Endothelial cell of umbilical vein (primary cell): ENCODE measurements at regions not wholly inside any gene's neighbourhood (a gene's known extent, or its start where the extent isn't known, plus 50 kb on each side); places are given as distances from the start of the nearest gene placed in this dataset.

Experiments used
- BruUV-seq: library from RNA; stranded (reverse); fragments of 400-500 nt; replicated peaks from 2 replicates; lab custom pipeline; 2021; lab: Mats Ljungman, UMichigan
- CTCF ChIA-PET: fragments of 300-600, 350-600 bp; sonication (Branson Sonifier 250); formaldehyde crosslinking; loops from one replicate; lab custom pipeline; 2021; ENCODE audit warnings: antibody characterized with exemption, inconsistent platforms; lab: Charles Lee
- POLR2A ChIA-PET: fragments of 300-600, 350-600 bp; sonication (Branson Sonifier 250); formaldehyde crosslinking; loops from one replicate; lab custom pipeline; 2021; ENCODE audit warnings: antibody characterized with exemption, inconsistent platforms; lab: Charles Lee
- DNase-seq: peaks from one replicate; pipeline ENCODE4 v3.0.0-alpha.2; 2011; ENCODE audit warnings: low read depth, low spot score
- FAIRE-seq: peaks from 2 replicates; lab custom pipeline; 2011; peaks lifted over from hg19 to GRCh38; lab: Jason Lieb, UNC
- H2AFZ ChIP-seq: 2 replicates; pipeline ENCODE4 v1.6.0; 2012; ENCODE audit warnings: low read depth, low read length, control low read depth, inconsistent platforms
- H3K27ac ChIP-seq: 2 replicates; pipeline ENCODE4 v1.5.1; 2011; ENCODE audit warnings: low read depth, mild to moderate bottlenecking, control low read depth, low read length, moderate library complexity; ENCODE audit not compliant: insufficient read depth
- H3K27me3 ChIP-seq, 2 experiments: 2 replicates each; pipeline versions ENCODE4 v1.6.0 to v1.6.1; 2011; ENCODE audit warnings: low read length in 2 of 2, mixed read lengths in 1 of 2; ENCODE audit not compliant: control insufficient read depth in 2 of 2, insufficient read depth in 2 of 2
- H3K36me3 ChIP-seq, 2 experiments: 2 replicates in 1 of 2; 3 replicates in 1 of 2; pipeline ENCODE4 v1.5.1; 2011; ENCODE audit warnings: low read length in 2 of 2, mild to moderate bottlenecking in 1 of 2, moderate library complexity in 1 of 2; ENCODE audit not compliant: control insufficient read depth in 2 of 2, insufficient read depth in 2 of 2; ENCODE audit errors: extremely low read depth in 1 of 2
- H3K4me1 ChIP-seq: 3 replicates; pipeline ENCODE4 v1.5.1; 2011; ENCODE audit warnings: mild to moderate bottlenecking, low read length; ENCODE audit not compliant: control insufficient read depth, insufficient read depth; ENCODE audit errors: extremely low read depth
- H3K4me2 ChIP-seq: 2 replicates; pipeline ENCODE4 v1.6.1; 2011; ENCODE audit warnings: low read length, control low read depth, mixed read lengths; ENCODE audit not compliant: insufficient read depth
- H3K4me3 ChIP-seq, 3 experiments: fragments of 200-600 bp in 1 of 3; sonication (generic), shearing (Covaris generic) in 1 of 3; replicated peaks in 1 of 3; 2 replicates each; pipeline ENCODE4 v1.5.1; 2011 to 2016; ENCODE audit warnings: control low read depth in 3 of 3, low read length in 3 of 3, mild to moderate bottlenecking in 2 of 3, inconsistent platforms in 1 of 3, low read depth in 1 of 3, moderate library complexity in 1 of 3; ENCODE audit not compliant: insufficient read depth in 1 of 3
- H3K79me2 ChIP-seq: 2 replicates; pipeline ENCODE4 v1.6.0; 2012; ENCODE audit warnings: low read length, inconsistent platforms; ENCODE audit not compliant: control insufficient read depth, insufficient read depth
- H3K9ac ChIP-seq: replicated peaks from 2 replicates; pipeline ENCODE3; 2011; ENCODE audit warnings: low read length, control low read depth; ENCODE audit not compliant: insufficient read depth; ENCODE audit errors: extremely low read depth
- H3K9me1 ChIP-seq: replicated peaks from 3 replicates; pipeline ENCODE4 v1.6.0; 2011; ENCODE audit warnings: mild to moderate bottlenecking, low read length; ENCODE audit not compliant: control insufficient read depth, insufficient read depth; ENCODE audit errors: extremely low read depth
- H3K9me3 ChIP-seq: replicated peaks from 2 replicates; pipeline ENCODE4 v1.5.1; 2012; ENCODE audit warnings: low read length, inconsistent platforms; ENCODE audit not compliant: control insufficient read depth, insufficient read depth
- H4K20me1 ChIP-seq: replicated peaks from 2 replicates; pipeline ENCODE3; 2011; ENCODE audit warnings: mild to moderate bottlenecking, low read length; ENCODE audit not compliant: control insufficient read depth, insufficient read depth; ENCODE audit errors: extremely low read depth
- CTCF ChIP-seq, 2 donors: IDR thresholded peaks; 1 replicate in 1 of 2; 2 replicates in 1 of 2; pipeline ENCODE4 v1.5.1; 2011; ENCODE audit warnings: low read length in 2 of 2, mild to moderate bottlenecking in 2 of 2, moderate library complexity in 2 of 2, control low read depth in 1 of 2, inconsistent platforms in 1 of 2, low read depth in 1 of 2; ENCODE audit not compliant: insufficient read depth in 1 of 2; ENCODE audit errors: extremely low read depth in 1 of 2
- EZH2 ChIP-seq: IDR thresholded peaks from 2 replicates; pipeline ENCODE4 v1.6.1; 2012; ENCODE audit warnings: borderline replicate concordance, low read depth, mild to moderate bottlenecking, moderate library complexity, low read length, inconsistent platforms; ENCODE audit not compliant: severe bottlenecking
- FOS ChIP-seq: IDR thresholded peaks from 2 replicates; pipeline ENCODE4 v1.6.1; 2011; ENCODE audit warnings: mild to moderate bottlenecking, low read length, moderate library complexity, borderline replicate concordance; ENCODE audit not compliant: insufficient read depth
- GATA2 ChIP-seq: IDR thresholded peaks from 2 replicates; pipeline ENCODE4 v1.7.0; 2011; ENCODE audit warnings: low read depth, mild to moderate bottlenecking, moderate library complexity, mixed read lengths, low read length; ENCODE audit not compliant: insufficient read length, insufficient read depth
- JUN ChIP-seq: IDR thresholded peaks from 2 replicates; pipeline ENCODE4 v1.6.1; 2011; ENCODE audit warnings: borderline replicate concordance, low read depth; ENCODE audit not compliant: insufficient read length, insufficient read depth
- MYC ChIP-seq: IDR thresholded peaks from one replicate; pipeline ENCODE4 v1.6.1; 2011; ENCODE audit warnings: mild to moderate bottlenecking, low read depth, low read length
- POLR2A ChIP-seq: IDR thresholded peaks from 2 replicates; pipeline ENCODE4 v1.6.1; 2012; ENCODE audit warnings: low read depth, mild to moderate bottlenecking, control low read depth, low read length
- POLR2AphosphoS5 ChIP-seq: IDR thresholded peaks from 2 replicates; pipeline ENCODE4 v1.6.1; 2012; ENCODE audit warnings: low read depth, mild to moderate bottlenecking, control low read depth, low read length, moderate library complexity; ENCODE audit not compliant: insufficient read depth
- dilution Hi-C: fragments of 300-500 bp; cut with MboI; formaldehyde crosslinking; loops from one replicate; pipeline ENCODE4 v1.15.0; 2019; ENCODE audit warnings: low sequenced_read_pairs; ENCODE audit not compliant: extremely low pct_ligation_motif_present
- intact Hi-C: fragments of 100-400 bp; cut with micrococcal nuclease; formaldehyde crosslinking; loops from one replicate; pipeline ENCODE4 v1.10.0; 2022
- TF ChIP-seq, protein P1 (sequence below): IDR thresholded peaks from 2 replicates; pipeline ENCODE4 v1.6.1; 2011; ENCODE audit not compliant: insufficient read depth, insufficient read length

GRCh38 chr18:6595666-6596065 lies 133.8 kb upstream of the ARHGAP28 start:
- TF ChIP-seq CTCF (IDR thresholded peaks at IDR 0.05; ENCODE audit: extremely low read depth in 1 of 2, insufficient read depth in 1 of 2, low read depth in 1 of 2, low read length in 2 of 2) (no peak), JUN (no peak), GATA2 (no peak), POLR2AphosphoS5 (no peak), POLR2A (no peak), FOS (no peak), EZH2 (no peak), MYC (no peak)
- TF ChIP-seq, protein P1, sequence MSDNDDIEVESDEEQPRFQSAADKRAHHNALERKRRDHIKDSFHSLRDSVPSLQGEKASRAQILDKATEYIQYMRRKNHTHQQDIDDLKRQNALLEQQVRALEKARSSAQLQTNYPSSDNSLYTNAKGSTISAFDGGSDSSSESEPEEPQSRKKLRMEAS = no peak
- DNase-seq (no peak), FAIRE-seq (no peak)
- no peak overlapping the region for H3K4me2 ChIP-seq
- H3K36me3 ChIP-seq = no peaks in the 10 kb centered on the region
- dilution Hi-C loops (no loop called here), intact Hi-C loops (no loop called here)
- no peak overlapping the region for H3K4me3 ChIP-seq
- no peaks in the 10 kb centered on the region for H3K79me2 ChIP-seq
- H3K4me1 ChIP-seq = no peaks in the 10 kb centered on the region
- CTCF ChIA-PET = interaction anchor here (0.9 kb wide), 1 partner anchor 9 kb away, joined by 5 read pairs; no protein-coding TSS in a partner anchor
- H4K20me1 ChIP-seq = no peaks in the 10 kb centered on the region
- no peak overlapping the region for H2AFZ ChIP-seq
- no peaks in the 10 kb centered on the region for H3K9me3 ChIP-seq
- no TSS peak for BruUV-seq
- no peak overlapping the region for H3K27ac ChIP-seq
- no peak overlapping the region for H3K9ac ChIP-seq
- H3K27me3 ChIP-seq = no peaks in the 10 kb centered on the region
- POLR2A ChIA-PET = no interaction called here
- no peaks in the 10 kb centered on the region for H3K9me1 ChIP-seq
